ENCODE measurements at regions not wholly inside any gene's neighbourhood (a gene's known extent, or its start where the extent isn't known, plus 50 kb on each side); places are given as distances from the start of the nearest gene placed in this dataset.
A peak's percentile ranks its signal among the peaks of the same experiment; 100 is the strongest.

DNA sequence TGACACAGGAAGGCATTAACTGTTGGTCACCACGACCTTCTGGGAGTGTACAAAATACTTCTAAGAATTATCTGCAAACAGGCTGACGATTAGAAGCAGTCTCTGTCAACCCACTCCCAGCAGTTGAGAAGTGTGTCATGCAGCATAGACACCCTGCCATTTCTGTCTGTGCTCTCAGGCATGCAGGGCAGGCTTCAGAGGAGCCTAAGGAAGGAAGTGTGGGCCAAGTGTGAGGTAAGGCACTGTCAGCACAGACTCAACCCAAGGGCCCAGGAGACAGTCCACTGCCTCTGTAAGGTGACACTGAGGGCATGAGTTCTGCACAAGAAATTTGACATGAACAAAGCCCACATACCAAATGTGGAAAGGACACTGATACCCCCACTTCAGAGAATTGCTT is 109.0 kb upstream of the VIPR2 start:
- ATAC-seq, result no peak

DNA sequence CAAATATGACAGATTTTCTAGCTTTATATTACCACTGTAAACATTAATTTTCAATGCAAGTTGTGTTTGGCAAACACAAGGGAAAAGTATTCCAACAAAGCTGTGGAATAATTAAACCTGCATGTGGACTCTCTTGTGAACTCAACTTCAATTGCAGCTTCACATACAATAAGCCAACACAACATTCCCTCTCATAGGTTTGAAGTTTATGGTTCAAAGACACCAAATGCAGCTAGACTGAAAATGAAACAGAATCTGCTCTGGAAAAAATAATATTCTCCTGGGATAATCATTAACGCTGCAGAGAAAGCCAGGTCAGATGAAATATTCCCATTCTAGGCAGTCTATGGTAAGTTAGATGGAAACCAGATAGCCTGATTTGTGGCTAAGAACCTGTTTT is 105.8 kb upstream of the VIPR2 start:
- ATAC-seq, result no peak

DNA sequence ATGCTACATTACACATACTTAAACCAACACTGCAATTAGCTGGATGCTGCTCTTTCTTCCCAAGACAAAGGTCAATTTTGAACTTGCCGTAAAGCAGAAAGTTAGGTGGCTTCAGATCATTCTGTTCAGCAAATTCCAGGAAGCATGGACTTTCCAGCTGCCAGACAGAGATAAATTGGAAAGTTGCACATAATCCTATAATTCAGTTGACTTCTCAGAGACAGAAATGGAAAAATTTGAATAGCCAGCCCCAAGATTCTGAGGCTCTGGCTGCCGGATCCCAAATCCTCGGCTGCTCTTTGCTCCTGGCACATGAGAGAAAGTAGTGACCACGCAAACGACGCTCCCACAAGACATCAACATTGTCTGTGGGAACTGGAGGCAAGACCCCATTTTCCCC is 105.0 kb upstream of the VIPR2 start:
- ATAC-seq, result no peak

DNA sequence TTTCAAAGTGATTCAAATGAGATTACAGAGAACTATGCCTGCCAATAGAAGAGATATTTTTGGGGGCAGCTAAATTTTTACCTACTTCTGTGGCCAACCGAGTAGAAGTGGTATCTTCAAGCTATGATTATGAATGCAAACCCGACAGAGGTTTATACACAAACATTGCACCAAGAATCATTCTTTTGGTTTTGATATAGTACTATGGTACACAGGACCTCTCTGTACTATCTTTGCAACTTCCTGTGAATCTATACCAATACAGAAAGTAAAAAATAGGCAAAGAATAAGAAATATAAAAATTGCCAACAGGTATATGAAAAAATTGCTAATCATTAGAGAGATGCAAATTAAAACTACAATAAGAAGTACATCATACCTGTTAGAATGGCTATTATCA is 103.2 kb upstream of the VIPR2 start:
- ATAC-seq, result no peak

DNA sequence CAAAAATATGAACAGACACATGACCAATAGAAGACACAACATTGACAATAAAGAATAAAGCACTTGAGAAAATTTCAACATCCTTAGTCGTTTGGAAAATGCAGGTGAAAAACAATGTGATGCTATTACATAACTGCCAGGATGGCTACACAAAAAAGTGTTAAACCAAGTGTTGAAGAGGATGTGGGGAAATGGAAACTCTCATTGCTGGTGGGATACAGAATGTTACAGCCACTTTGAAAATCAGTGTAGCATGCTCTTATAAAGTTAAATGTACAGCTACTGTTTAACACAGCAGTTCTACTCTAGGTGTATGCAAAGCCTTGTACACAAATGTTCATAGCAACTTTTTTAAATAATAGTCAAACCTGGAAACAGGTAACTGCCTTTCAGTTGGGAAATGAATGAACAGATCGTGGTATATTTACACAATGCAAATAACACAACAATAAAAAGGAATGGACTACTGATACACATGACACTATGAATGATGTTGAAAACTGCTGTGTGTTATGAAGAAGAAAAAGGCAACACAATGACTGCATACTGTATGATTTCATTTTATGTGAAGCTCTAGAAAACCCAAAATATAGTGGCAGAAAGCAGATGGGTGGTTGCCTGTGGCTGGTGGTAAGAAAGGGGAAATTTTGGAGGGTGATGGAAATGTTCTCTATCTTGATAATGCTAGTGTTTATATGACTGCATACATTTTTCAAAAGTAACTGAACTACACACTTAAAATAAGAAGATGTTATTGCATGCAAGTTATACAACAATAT is 102.2 kb upstream of the VIPR2 start:
- no peak for ATAC-seq

DNA sequence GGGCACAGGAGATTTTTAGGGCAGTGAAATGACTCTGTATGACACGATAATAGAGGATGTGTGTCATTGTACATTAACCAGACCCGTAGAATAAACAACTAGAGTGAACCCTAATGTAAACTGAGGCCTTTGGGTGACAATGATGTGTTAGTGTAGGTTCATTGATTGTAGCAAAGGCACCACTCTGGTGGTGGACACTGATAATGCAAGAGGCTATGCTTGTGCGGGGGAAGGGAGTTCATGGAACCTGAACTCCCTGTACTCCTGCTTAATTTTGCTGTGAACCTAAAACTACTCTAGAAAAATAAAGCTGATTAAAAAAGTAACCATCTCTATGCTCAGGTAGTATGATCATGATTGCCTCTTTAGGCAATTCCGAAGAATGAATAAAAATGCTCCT is 96.3 kb upstream of the VIPR2 start:
- ATAC-seq, result no peak

DNA sequence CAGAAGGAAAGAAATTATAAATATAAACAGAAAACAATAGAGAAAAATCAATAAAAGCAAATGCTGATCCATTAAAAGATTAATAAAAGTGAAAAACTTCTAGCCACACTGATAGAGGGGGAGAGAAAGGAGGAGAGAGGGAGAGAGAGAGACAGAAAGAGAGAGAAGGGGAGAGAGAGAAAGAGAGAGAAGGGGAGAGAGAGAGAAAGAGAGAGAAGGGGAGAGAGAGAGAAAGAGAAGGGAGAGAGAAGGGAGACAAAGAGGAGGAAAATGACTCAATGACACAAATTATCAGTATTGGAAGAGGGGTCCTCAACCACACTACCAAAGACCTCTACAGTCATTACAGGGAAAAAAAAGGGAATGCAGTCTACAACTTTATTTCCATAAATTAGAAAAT is 94.4 kb upstream of the VIPR2 start:
- ATAC-seq, result no peak

DNA sequence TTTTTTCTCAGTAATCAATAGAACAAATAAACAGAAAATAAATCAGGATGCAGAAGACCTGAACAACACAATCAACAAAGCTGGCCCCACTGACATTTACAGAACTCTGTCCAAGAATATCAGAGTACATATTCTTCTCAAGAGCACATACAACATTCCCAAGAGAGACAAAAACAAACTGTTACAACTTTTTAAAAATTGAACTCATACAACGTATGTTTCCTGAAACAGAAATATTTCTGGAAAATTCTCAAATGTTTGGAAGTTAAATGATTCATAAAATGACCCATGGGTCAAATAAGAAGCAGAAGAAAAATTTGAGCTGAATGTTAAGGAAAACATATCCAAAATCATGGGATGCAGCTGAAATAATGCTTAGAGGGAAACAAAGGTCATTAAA is 93.9 kb upstream of the VIPR2 start:
- ATAC-seq, result no peak

DNA sequence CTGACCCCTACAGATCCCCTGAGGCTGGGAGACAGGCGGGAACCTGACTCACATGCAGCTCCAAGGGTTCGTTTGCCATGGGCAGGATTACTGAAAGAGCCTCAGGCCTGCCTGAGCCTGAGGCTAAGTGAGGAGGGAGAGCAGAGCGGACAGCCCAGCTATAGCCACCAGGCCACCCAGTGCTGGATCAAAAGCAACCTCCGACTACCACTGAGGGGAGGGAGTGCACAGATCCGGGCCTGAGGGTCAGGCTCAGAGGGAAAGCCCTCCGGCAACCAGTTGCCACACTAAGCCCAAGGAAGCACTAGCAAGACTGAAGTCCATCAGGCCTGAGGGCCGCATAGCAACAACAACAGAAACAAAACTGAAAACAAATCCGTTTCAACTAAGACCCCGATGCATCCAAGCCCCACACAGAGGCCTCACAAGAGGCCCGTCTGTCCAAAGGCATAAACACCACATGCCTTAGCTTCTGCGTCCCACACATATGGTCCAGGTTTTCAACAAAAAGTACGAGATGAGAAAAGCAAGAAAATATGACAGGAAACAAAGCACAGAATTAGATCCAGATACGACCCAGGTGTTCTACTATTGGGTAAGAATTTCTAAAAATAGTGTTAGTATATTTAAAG is 92.5 kb upstream of the VIPR2 start:
- no peak for ATAC-seq

DNA sequence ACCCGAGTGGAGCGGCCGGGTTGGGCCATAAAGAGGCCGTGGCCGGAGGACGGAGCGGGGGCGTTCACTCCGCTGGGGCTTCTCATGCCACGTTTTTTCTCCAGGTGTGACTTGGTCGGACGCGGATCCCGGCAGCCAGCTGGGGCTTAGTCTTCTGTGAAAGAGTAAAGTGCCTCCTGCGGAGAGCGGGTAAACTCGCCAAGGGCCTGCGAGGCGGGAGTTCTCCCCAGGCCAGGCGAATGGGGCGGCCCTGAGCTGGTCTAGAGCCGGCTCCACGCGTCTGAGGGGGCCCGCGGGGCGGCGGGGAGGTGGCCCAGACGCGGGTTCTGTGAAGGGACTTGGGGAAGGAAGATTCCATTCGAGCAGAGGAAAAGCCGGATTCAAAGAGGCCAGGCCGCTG is 86.3 kb upstream of the VIPR2 start:
- no peak for ATAC-seq

DNA sequence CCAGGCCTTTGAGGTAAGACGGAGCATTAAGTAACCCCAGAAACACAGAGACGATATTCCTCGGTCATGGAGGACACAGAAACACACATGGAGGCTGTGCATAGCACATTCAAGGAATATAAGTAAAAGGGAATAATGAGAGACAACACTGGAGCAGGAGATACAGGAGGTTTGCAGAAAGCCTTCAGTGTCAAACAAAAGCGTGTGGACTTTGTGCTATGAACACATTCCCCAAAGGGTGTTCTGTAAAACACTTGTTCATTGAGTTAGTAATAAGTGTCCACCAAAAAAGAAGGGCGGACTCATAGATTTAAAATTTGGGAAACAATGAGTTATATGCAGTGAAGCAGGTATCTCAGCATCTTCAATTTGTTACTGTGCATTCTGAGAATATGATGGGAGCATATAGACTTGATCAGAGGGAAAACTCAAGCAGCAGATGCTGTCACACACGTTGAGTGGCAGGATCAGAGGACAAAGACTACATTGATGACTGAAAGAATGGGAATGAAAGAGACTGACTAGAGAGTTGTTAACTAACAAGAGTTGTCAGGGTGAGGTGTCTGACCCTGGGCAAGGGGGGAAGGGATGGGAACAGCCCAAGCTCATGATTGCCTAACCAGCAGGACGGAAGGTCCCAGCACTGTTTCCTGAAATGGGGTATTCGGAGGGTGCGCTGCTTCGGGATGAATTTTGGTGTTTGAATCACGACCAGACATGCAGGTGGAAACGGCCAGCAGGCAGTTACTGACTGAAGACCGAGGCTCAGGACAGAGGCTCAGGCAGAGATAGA is 85.2 kb upstream of the VIPR2 start:
- ATAC-seq, result no peak

DNA sequence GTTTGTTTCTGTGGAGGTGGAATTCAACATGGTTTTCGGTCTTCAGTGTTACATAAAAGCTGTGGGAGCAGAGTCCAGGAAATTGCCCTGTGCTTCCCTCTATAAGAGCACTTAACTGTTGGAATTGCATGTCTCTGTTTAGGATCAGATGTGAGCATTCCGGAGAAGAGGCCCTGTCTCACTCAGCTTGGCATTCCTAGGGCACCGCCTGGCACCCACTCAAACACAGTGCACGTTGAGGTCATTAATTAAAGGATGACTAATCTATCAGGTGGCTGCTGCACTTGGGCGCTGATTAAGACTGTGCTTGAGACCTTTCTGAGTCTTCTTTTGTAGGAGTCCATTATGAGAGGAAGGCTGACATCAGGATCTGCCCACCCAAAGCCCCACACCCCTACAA is 82.8 kb upstream of the VIPR2 start:
- peak; percentile 36 for ATAC-seq

DNA sequence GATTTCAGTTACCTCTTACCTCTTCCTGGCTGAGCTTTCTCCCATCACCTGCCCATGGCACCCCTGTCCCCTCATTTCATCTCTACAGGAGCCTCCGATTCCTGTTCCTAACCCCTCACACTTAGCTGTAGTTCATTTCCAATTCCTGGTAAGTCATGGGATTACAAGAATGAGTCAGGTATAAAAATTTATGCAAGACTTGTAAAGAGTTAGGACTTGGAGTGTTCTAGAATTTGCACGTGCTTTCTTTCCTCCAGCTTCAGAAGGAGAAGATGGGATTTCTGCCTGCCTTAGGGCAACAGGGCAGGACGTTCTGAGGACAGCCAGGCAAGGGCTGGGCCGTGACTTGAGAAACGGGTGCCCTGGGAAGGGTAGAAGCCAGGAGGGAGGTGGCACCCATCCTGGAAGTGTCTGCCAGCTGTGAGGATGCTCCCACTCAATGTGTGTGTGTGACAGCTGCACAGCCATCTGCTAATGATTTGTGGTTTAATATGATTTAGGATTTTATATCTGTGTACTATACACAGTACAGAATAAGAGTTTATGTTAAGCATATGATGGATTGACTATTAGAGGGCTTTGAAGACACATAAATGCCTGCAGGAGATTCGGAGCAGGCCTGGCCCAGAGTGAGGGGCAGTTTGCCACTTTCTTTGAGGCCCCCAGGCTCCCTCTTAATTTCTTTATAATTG is 81.5 kb upstream of the VIPR2 start:
- no peak for ATAC-seq

DNA sequence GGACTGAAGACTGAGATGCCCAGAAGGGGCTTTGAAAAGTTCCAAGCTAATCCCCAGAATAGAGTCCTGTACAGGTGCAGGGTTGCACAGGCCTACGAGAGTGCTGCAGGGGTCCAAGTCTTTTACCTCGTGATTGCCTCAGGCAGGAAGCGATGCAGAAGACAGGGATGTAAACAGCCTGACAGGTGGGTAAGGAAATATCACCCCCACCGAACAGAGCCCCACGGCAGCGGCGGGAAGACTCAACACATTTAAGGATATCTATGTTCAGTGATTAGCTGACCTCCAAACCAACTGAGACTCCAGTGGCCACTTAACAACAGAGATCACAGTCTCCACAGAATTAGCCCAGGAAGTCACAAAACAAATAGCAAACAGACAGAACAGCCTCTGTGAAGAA is 73.9 kb upstream of the VIPR2 start:
- no peak for ATAC-seq

DNA sequence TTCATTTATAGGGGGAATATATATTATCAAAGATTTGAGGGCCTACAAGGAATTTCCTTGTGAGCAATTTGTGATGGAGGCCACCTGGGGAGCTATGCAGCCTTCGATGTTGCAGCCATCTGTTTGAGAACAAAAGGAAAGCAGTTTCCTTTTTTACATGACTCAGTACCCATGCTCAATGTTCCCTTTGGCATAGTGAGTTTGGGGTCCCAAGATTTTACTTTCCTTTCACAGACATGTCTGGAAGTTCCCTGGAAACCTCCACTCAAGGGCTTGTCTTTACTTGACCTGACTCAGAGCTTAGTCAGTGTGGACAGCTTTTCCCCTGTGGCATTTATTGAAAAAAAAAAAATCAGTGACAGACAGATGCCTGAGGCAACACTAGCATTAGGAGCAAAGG is 73.5 kb upstream of the VIPR2 start:
- no peak for ATAC-seq

DNA sequence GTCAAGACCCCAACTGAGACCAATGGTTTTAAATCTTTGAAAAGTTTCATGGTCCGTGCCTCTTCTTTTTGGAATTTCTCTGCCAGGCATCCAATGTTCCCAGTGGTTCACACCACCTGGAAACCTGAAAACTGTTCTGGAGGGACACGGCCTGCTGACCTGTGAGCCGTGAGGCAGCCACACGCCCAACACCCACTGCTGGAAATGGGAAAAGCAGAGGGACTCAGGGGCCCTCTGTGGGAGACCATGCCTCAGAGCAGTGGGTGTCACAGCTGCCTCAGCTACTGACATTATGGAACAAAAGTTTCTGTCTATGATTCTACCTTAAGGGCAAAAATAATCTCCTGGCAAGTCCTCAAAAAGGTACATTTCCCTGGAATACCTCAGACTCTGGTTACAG is 70.4 kb upstream of the VIPR2 start:
- no peak for ATAC-seq

DNA sequence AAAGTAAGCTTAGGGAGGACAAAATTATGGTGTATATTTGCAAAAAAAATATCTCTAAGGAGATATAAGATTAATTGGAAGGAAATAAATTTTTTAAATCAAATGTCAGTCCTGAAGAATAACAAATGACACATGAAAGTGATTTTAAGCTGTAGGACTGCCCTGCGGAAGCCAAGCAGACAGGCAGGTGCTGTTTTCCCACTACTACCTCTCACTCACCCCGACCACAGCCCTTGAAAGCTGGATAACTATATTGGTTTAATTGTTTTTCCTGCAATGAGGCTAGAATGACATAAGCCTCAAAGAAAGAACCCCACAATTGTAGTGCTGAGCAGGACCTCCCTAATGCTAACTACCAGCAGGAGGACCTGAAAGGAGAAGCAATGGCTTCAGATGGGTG is 68.6 kb upstream of the VIPR2 start:
- ATAC-seq, result no peak

DNA sequence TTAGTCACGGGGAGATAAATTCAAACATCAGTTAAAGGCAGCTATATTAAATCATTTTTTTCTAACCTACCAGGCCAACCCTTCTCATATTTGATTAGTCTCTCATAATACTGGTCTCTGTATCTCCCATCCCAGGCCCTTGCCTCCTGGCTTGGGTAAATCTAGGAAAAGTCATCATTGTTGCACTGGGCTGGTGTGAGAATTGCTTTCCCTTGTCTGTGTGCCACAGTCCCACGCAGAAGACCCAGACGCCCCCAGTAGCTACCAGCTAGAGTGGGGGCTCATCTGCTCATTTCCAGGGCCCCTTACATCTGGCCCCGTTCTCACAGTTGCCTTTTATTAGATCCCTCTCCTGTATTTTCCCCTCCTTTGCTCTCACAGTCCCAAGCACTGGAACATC is 67.6 kb upstream of the VIPR2 start:
- no peak for ATAC-seq

DNA sequence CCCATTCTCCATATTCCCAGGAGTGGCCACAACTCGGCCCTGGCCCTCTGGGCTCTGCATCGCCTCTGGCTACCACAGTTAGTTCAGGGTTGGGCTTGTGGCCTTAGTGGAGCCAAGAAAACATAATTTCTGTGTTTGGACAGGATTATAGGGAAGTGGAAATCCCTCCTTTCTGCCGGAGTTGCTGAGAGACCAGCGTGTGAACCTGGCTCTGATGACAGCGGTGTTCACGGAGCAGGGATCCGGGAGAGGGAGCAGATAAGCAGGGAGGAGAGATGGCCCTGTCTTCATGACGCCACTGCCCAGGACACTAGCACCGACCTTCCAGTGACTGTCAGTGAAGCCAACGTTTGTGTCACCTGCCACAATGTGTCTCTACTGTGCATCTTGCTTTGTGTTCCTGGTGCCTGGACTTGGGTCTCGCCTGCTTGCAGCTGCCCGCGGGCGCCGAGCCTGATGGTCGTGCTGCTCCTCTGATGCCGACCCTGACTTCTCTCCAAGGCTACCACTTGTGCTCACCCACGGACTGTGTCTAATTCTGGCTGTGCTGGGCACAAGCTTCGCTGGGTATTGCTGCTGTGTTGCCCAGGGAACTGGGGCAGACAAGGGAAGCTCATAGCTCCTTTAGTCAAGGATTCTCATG is 67.0 kb upstream of the VIPR2 start:
- no peak for ATAC-seq

DNA sequence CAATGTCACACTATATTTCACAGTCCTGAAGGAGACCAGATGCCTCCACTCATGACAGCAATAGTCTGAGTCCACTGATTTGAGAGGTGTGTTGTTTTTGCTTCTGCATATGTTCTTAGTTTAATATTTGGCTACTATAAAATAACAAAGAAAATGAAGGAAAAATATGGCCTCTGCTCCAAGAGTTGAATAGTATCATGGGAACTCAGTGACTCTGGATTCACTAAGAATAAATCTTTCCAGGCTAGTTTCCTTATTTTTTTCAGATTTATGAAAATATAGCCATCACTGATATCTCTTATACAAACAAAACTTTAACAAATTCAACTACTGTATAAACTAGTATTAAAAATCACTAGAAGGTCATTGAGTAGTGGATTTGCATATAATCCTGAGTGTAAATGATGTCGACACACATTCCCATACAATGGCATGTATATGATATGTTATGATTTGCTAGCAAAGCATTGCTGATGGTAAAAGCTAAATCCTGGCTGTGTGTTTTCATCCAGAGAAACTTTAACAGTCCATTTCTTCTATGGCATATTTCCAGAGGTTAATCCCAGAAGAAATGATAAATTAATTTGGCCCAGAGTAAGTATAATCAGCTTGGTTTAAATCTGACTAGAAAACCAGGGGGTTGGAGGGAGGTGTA is 66.0 kb upstream of the VIPR2 start:
- no peak for ATAC-seq

DNA sequence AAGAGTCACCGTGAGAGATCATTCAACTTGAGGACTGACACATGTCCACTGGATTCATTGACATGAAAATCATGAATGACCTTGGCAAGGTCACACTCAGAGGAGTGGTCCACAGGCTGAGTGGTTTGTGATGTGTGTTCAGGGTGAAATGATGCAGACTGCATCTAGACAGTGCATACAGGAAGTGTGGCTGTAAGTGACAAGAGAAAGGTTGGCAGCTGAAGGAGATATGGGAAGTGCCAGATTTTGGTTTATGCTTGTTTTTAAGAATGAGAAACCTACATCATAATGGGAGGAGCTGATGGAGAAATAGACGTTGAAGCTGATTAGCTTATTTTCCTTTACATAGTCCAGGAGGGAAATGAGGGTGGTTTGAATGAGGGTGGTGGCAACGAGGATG is 64.8 kb upstream of the VIPR2 start:
- ATAC-seq, result no peak

DNA sequence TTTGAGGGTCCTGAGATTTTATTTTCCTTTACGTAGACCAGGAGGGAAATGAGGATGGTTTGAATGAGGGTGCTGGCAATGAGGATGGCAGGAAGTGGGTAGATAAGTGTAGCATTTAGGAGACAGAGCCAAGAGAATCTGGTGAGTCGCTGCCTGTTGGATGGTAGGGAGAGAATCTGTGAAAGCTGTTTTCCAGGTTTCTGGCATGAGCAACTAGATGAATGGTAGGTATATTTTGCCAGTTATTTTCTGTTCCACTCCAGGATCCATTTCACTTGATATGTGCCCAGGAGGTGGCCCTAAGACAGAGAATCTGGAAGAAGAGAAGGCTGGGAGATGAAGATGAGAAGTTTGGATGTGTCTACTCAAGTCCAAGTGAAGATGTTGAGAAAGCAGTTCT is 63.3 kb upstream of the VIPR2 start:
- ATAC-seq, result no peak
